OCI-LY7 (cell line): ENCODE measurements at regions not wholly inside any gene's neighbourhood (a gene's known extent, or its start where the extent isn't known, plus 50 kb on each side); places are given as distances from the start of the nearest gene placed in this dataset.

Experiments used
- CTCF ChIP-seq: fragments of 200-600 bp; sonication (generic); conservative IDR thresholded peaks from 2 replicates; pipeline ENCODE4 v1.5.1; 2014; ENCODE audit warnings: mild to moderate bottlenecking, antibody characterized with exemption, low read length, moderate library complexity, mixed read lengths
- EZH2phosphoT487 ChIP-seq: fragments of 200-600 bp; sonication (generic); IDR thresholded peaks from 2 replicates; pipeline ENCODE4 v1.6.1; 2018; ENCODE audit warnings: low read depth, borderline replicate concordance, mild to moderate bottlenecking, mixed run types, antibody characterized with exemption, low read length, moderate library complexity, mixed read lengths

- TF ChIP-seq CTCF, result no peak
- TF ChIP-seq EZH2phosphoT487, result no peak
Observed at GRCh38 chr1:14083706-14084105, 383.7 kb downstream of the PRDM2 start.
